ENCODE measurements at regions not wholly inside any gene's neighbourhood (a gene's known extent, or its start where the extent isn't known, plus 50 kb on each side); places are given as distances from the start of the nearest gene placed in this dataset.
"Not testable (repeated sequence)": the region's sequence is repeated elsewhere in the genome, so short reads cannot be mapped to it uniquely, and the experiment has no call there.

GRCh38 chr6:68007717-68008116 lies 627.4 kb upstream of the ADGRB3 start:
- DNase-seq, result no peak

DNA sequence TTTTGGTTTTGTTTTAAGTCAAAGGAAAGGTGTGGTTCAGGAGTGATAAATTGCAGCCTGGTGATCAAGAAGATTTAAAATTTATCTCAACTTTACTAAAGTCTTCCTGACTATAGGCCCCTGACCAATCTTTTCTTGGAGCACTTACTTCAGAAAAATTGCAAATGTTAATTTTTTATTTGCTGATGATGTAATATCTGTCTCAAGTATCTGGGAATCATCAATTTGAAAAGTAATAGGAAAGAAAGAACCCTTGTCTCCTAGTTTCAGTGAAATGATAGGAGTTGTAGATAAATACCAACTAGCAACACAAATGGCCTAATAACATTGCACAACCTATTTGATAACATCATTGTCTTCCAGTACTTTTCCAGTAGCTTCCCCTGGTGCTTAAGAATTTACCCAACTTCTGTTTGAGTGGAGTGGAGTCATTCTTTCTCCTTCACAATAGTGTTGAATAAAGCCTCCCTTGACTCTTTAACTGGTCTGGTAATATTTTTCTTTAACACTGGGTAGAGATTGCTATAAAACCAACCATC lies 648.3 kb upstream of the ADGRB3 start:
- no peak for DNase-seq

DNA sequence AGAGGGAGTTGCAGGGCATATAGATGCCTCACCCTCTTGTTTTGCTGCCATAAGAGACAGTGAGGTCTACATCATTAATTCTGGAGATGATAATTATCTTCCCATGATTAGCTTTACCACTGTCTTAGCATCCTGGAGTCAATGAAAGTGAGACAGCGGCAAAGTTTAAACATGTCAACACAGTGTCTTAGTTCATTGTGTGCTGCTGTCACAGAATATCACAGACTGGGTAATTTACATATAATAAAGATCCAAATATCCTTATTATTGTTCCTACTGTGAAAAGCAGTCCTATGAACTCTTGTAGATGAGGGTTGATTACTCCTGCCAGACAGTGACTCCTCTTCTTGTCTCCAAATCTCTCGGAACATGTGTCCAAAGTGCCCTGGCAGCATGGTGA lies 658.6 kb upstream of the ADGRB3 start:
- no peak for DNase-seq

- DNase-seq, result no peak
Measured at GRCh38 chr6:67974931-67975330, 660.2 kb upstream of the ADGRB3 start.

DNA sequence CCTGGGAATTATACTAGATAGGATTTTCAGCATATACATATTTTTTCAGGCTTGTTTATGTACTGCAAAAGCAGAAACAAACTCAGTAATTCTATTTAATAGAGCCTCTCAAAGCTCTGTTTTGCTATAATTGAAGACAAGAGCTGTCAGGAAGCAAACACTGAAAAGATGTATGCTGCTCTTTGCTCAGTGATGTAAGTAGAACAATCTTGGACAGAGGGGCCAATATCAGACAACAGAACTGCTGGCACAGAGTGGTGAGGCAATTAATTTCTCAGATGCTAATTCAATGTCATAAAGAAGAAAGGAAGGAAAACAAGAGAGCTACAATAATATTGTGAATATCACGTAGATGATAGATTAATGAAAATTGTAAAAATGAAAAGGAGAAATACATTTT lies 663.3 kb upstream of the ADGRB3 start:
- DNase-seq, result no peak

DNA sequence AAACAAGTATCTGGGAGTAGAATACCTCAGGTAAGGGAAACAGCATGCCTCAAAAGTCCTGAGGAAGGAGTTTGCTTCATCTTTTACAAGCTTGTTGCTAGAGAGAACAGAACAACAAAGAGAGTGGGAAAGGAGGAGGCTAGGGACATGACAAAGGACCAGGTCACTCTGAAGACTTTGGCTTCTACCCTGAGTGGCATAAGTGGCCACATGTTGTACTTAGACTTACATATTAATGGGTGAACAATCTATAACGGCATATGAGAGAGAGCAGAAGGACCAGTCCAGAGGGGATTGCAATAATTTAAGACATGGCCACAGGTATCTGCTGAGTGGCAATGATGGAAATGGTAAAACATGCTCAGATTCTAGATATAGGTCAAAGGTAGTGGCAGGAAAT lies 668.3 kb upstream of the ADGRB3 start:
- DNase-seq, result no peak

DNA sequence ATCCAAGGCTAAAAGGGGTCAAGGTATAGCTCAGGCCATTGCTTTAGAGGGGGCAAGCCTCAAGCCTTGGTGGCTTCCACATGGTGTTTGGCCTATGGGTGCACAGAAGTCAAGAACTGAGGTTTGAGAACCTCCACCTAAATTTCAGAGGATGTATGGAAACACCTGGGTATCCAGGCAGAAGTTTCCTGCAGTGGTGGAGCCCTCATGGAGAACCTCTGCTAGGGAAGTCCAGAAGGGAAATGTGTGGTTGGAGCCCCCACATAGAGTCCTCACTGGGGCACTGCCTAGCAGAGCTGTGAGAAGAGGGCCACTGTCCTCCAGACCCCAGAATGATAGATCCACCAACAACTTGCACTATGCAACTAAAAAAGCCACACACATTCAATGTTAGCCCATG lies 678.7 kb upstream of the ADGRB3 start:
- no peak for DNase-seq

DNA sequence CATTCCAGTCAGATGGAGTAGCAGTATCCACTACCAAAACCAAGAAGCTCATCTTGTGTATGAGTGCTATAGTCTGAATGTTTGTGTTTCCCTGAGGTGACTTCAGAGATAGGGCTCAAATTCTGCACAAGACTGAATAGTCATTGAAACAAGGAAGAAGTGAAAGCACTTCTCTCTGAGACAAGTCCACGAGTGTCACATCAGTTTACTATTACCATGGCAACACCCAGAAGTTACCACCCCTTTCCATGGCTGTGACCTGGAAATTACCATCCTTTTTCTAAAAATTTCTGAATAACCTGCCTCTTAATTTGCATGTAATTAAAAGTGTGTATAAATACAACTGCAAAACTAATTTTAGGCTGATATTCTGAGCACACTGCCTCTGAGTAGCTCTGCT lies 682.1 kb upstream of the ADGRB3 start:
- DNase-seq, result no peak

DNA sequence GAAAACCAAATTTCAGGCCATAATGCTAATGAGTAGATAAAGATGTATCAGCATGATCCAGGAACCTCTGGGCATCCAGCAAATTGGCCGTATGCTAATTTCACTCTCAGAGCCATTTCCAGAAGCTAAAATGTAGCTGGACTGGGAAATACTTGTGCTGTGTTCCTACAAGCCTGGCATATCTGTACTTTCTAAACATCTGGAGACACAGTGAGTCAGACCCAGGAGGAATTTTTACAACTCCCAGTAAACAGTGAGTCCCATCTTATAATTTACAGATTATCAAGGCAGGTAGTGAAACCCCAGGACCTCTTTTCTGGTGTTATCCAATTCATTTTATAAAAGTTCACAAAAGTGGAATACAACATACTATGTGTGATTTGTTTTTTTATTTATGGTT lies 683.0 kb upstream of the ADGRB3 start:
- no peak for DNase-seq

- not testable (repeated sequence) for DNase-seq
Measured at GRCh38 chr6:67947762-67948161, 687.3 kb upstream of the ADGRB3 start.

- no peak for DNase-seq
Measured at GRCh38 chr6:67935976-67936477, 699.1 kb upstream of the ADGRB3 start.

DNA sequence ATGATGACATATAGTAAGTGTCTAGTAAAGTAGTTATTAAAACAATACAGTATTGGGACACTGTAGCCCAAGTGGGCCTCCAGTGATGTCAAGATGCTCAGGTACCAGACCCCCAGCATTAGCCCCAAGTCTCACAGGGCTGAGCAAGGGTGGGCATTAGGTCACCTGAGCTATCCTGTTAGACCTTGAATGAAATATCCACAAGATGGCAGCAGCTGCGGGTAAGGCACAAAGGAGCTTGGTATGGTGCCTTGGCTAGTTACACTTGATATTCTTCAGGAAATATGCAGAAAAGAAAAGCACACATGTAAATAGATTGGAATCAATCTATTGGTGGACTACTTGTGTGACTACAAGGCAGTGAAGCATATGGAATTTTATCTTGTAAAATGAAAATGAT lies 701.8 kb upstream of the ADGRB3 start:
- DNase-seq, result no peak

DNA sequence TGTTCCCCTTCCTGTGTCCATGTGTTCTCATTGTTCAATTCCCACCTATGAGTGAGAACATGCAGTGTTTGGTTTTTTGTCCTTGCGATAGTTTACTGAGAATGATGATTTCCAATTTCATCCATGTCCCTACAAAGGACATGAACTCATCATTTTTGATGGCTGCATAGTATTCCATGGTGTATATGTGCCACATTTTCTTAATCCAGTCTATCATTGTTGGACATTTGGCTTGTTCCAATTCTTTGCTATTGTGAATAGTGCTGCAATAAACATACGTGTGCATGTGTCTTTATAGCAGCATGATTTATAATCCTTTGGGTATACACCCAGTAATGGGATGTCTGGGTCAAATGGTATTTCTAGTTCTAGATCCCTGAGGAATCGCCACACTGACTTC lies 712.5 kb upstream of the ADGRB3 start:
- DNase-seq, result not testable (repeated sequence)

GRCh38 chr6:67920040-67920439 lies 715.0 kb upstream of the ADGRB3 start:
- not testable (repeated sequence) for DNase-seq

GRCh38 chr6:67916399-67916798 lies 718.7 kb upstream of the ADGRB3 start:
- no peak for DNase-seq

- DNase-seq, result no peak
Measured at GRCh38 chr6:67914419-67914818, 720.7 kb upstream of the ADGRB3 start.

GRCh38 chr6:67909354-67909753 lies 725.7 kb upstream of the ADGRB3 start:
- DNase-seq, result no peak

DNA sequence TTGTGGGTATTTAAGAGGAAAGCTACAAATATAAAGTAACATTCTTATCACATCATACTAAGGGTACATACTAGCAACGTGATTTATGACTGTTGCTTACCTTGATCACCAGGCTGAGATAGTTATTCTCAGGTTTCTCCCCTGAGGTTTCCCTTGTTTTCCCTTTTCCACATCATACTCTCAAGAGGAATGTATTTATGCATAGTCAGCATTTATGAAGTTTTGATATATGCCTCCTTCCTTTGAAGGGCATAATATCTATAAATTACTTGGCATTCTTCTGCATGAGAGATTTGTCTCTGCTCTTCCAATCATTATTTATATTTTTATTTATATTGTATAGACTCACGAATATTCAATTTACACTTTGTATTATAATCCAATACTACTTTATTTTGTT lies 726.7 kb upstream of the ADGRB3 start:
- no peak for DNase-seq

DNA sequence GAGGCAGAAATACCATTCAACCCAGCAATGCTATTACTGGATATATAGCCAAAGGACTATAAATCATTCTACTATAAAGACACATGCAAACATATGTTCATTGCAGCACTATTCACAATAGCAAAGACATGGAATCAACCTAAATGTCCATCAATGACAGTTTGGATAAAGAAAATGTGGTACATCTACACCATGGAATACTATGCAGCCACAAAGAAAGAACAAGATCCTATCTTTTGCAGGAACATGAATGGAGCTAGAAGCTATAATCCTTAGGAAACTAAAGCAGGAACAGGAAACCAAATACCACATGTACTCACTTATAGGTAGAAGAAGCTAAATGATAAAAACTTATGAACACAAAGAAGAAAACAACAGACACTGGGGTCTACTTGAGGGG lies 730.3 kb upstream of the ADGRB3 start:
- DNase-seq, result not testable (repeated sequence)

GRCh38 chr6:67898875-67899274 lies 736.2 kb upstream of the ADGRB3 start:
- DNase-seq, result no peak

GRCh38 chr6:67897998-67898607 lies 737.0 kb upstream of the ADGRB3 start:
- no peak for DNase-seq

GRCh38 chr6:67896476-67896875 lies 738.6 kb upstream of the ADGRB3 start:
- DNase-seq, result no peak

DNA sequence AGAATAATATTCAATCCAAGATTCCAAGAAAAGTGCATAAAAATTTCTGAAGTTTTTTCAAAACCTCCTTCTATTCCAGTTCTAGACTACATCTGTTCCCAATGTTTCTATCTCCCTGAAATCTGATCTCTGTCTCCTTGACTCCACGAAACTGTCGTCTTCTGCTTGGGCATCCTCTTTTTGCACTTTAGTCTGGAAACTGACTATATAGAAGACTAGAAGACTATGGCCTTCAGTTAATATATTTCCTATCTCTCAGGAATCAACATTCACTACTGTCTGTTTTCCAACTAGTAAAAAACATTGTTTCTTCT lies 745.4 kb upstream of the ADGRB3 start:
- DNase-seq, result no peak

GRCh38 chr6:67888886-67889681 lies 746.0 kb upstream of the ADGRB3 start:
- DNase-seq, result no peak

- DNase-seq, result no peak
Measured at GRCh38 chr6:67888546-67888885, 746.6 kb upstream of the ADGRB3 start.

All from T-helper 1 cell (primary cell).